ENCODE measurements at regions not wholly inside any gene's neighbourhood (a gene's known extent, or its start where the extent isn't known, plus 50 kb on each side); places are given as distances from the start of the nearest gene placed in this dataset.

GRCh38 chr11:92709329-92709728 lies 260.1 kb upstream of the MTNR1B start:
- no peak for TF ChIP-seq POLR2A (IDR thresholded peaks at IDR 0.05)
- TF ChIP-seq, protein P1, sequence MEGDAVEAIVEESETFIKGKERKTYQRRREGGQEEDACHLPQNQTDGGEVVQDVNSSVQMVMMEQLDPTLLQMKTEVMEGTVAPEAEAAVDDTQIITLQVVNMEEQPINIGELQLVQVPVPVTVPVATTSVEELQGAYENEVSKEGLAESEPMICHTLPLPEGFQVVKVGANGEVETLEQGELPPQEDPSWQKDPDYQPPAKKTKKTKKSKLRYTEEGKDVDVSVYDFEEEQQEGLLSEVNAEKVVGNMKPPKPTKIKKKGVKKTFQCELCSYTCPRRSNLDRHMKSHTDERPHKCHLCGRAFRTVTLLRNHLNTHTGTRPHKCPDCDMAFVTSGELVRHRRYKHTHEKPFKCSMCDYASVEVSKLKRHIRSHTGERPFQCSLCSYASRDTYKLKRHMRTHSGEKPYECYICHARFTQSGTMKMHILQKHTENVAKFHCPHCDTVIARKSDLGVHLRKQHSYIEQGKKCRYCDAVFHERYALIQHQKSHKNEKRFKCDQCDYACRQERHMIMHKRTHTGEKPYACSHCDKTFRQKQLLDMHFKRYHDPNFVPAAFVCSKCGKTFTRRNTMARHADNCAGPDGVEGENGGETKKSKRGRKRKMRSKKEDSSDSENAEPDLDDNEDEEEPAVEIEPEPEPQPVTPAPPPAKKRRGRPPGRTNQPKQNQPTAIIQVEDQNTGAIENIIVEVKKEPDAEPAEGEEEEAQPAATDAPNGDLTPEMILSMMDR (IDR thresholded peaks at IDR 0.05): no peak

Measured in esophagus squamous epithelium (tissue), 4 donors.